Neural progenitor cell (in vitro differentiated cells): ENCODE measurements at regions not wholly inside any gene's neighbourhood (a gene's known extent, or its start where the extent isn't known, plus 50 kb on each side); places are given as distances from the start of the nearest gene placed in this dataset.

Experiments
- EZH2 ChIP-seq: fragments of 200-600 bp; sonication (generic); IDR thresholded peaks from 2 replicates; pipeline ENCODE4 v1.6.1; 2017; ENCODE audit warnings: antibody characterized with exemption, mild to moderate bottlenecking, moderate library complexity
- TF ChIP-seq, protein P1 (sequence below): fragments of 200-600 bp; sonication (generic); IDR thresholded peaks from 2 replicates; pipeline ENCODE4 v1.5.1; 2017; ENCODE audit warnings: antibody characterized with exemption, mild to moderate bottlenecking

DNA sequence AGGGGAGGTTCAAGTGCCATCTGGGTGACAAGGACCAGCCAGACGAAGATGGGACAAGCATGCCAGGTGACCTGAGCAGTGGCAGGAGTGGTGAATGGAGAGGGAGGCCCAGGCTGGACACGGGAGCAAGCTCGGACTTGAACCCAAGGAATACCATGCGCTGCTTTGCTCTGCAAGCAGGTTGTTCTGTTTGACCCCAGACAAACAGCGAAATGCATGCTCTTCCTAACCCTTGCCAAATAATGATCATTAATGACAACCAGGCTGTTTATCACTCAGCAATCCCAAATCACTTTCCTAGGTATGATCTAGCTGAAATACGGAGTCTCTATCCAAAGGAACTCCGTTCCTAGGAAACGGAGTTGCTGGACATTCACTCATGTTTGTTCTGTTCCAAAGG, 77.4 kb downstream of the PTPDC1 start:
- TF ChIP-seq, protein P1, sequence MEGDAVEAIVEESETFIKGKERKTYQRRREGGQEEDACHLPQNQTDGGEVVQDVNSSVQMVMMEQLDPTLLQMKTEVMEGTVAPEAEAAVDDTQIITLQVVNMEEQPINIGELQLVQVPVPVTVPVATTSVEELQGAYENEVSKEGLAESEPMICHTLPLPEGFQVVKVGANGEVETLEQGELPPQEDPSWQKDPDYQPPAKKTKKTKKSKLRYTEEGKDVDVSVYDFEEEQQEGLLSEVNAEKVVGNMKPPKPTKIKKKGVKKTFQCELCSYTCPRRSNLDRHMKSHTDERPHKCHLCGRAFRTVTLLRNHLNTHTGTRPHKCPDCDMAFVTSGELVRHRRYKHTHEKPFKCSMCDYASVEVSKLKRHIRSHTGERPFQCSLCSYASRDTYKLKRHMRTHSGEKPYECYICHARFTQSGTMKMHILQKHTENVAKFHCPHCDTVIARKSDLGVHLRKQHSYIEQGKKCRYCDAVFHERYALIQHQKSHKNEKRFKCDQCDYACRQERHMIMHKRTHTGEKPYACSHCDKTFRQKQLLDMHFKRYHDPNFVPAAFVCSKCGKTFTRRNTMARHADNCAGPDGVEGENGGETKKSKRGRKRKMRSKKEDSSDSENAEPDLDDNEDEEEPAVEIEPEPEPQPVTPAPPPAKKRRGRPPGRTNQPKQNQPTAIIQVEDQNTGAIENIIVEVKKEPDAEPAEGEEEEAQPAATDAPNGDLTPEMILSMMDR = no peak
- TF ChIP-seq EZH2 = no peak
